Neutrophil (primary cell): ENCODE measurements at regions not wholly inside any gene's neighbourhood (a gene's known extent, or its start where the extent isn't known, plus 50 kb on each side); places are given as distances from the start of the nearest gene placed in this dataset.

Source experiments
- H3K27ac ChIP-seq: fragments of 200-600 bp; sonication (generic); 2 replicates; pipeline ENCODE4 v1.5.1; 2016; ENCODE audit warnings: mild to moderate bottlenecking, moderate library complexity
- H3K27me3 ChIP-seq: fragments of 200-600 bp; sonication (generic); 2 replicates; pipeline ENCODE4 v1.6.0; 2016; ENCODE audit warnings: mild to moderate bottlenecking
- H3K36me3 ChIP-seq: fragments of 200-600 bp; sonication (generic); 2 replicates; pipeline ENCODE4 v1.5.1; 2017
- H3K4me1 ChIP-seq, 2 experiments: fragments of 200-600 bp in 1 of 2; sonication (generic) in 1 of 2; 1 replicate in 1 of 2; 2 replicates in 1 of 2; pipeline versions ENCODE4 v1.5.1 to v1.6.1; 2013 to 2016; ENCODE audit warnings: low read depth in 1 of 2, low read length in 1 of 2, mild to moderate bottlenecking in 1 of 2, moderate library complexity in 1 of 2; ENCODE audit not compliant: control insufficient read depth in 1 of 2, insufficient read depth in 1 of 2
- H3K4me3 ChIP-seq, 2 experiments: fragments of 200-600 bp in 1 of 2; sonication (generic) in 1 of 2; 1 replicate in 1 of 2; 2 replicates in 1 of 2; pipeline ENCODE4 v1.5.1; 2013 to 2016; ENCODE audit warnings: low read depth in 1 of 2, low read length in 1 of 2, mild to moderate bottlenecking in 1 of 2, moderate library complexity in 1 of 2
- H3K9me3 ChIP-seq: fragments of 200-600 bp; sonication (generic); 2 replicates; pipeline ENCODE4 v1.5.1; 2016
- CTCF ChIP-seq: fragments of 200-600 bp; sonication (generic); IDR thresholded peaks from 2 replicates; pipeline ENCODE4 v1.5.1; 2016; ENCODE audit warnings: antibody characterized with exemption

- H3K9me3 ChIP-seq = no peaks in the 10 kb centered on the region
These were observed 457.9 kb upstream of the CDH5 start for GRCh38 chr16:65908568-65908967.

DNA sequence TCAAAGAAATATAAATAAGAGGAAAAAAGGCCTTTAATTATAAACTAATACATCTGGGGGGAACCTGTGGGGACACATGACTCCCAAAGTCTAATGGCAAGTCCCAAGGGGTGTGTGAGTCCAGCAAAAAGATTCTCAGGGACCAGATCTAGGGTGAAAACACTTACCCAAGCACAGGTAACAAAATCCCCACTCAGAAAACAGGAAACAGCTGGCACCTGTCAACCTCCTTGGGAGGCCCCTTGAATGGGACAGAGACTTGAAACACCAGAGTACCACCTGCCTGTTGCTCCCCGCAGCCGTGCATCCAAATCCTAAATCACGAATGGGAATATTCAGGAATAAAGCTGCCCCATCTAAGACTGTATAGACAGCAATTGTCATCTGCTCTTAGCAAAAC lies 461.2 kb upstream of the CDH5 start:
- H3K36me3 ChIP-seq = no peaks in the 10 kb centered on the region
- TF ChIP-seq CTCF = no peak
- H3K9me3 ChIP-seq = no peaks in the 10 kb centered on the region
- H3K27me3 ChIP-seq = no peaks in the 10 kb centered on the region
- H3K4me1 ChIP-seq = no peaks in the 10 kb centered on the region
- H3K4me3 ChIP-seq = no peak overlapping the region
- no peak overlapping the region for H3K27ac ChIP-seq

More at GRCh38 chr16:65908568-65908967, 457.9 kb upstream of the CDH5 start:
- H3K4me3 ChIP-seq = no peak overlapping the region
- H3K36me3 ChIP-seq = no peaks in the 10 kb centered on the region
- H3K27ac ChIP-seq = no peak overlapping the region
- TF ChIP-seq CTCF = no peak
- no peaks in the 10 kb centered on the region for H3K27me3 ChIP-seq
- H3K4me1 ChIP-seq = no peaks in the 10 kb centered on the region

GRCh38 chr16:65896448-65897153 lies 469.9 kb upstream of the CDH5 start:
- Histone ChIP-seq H3K4me3 (no peak overlapping the region), H3K9me3 (no peaks in the 10 kb centered on the region), H3K36me3 (no peaks in the 10 kb centered on the region), H3K4me1 (no peaks in the 10 kb centered on the region), H3K27me3 (no peaks in the 10 kb centered on the region), H3K27ac (no peak overlapping the region)
- TF ChIP-seq CTCF = no peak

GRCh38 chr16:65895906-65896305 lies 470.6 kb upstream of the CDH5 start:
- no peak for TF ChIP-seq CTCF
- Histone ChIP-seq H3K9me3 (no peaks in the 10 kb centered on the region), H3K4me3 (no peak overlapping the region)

DNA sequence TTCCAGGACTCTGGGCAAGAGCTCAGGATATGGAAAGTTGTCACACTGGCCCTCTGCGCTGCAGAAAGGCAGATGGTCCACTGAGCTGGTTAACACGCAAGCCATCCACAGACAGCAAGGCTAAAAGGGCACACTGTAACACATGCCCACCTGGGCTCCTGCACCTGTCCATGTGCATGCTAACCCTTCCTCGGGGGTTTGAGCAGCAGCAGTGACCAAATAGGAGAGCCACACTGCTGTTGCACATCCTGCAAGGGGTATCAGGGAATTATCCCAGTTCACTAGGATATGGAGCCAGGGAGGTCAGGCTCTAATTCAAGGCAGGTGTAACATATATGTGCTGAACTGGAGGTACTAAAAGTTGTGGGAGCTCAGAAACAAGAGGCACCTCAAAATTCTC lies 471.0 kb upstream of the CDH5 start:
- no peak overlapping the region for H3K4me3 ChIP-seq
- H3K36me3 ChIP-seq = no peaks in the 10 kb centered on the region
- no peaks in the 10 kb centered on the region for H3K4me1 ChIP-seq
- H3K9me3 ChIP-seq = no peaks in the 10 kb centered on the region
- no peak overlapping the region for H3K27ac ChIP-seq
- TF ChIP-seq CTCF = no peak
- H3K27me3 ChIP-seq = no peaks in the 10 kb centered on the region

More at GRCh38 chr16:65895906-65896305, 470.6 kb upstream of the CDH5 start:
- Histone ChIP-seq H3K27me3 (no peaks in the 10 kb centered on the region), H3K27ac (no peak overlapping the region), H3K36me3 (no peaks in the 10 kb centered on the region), H3K4me1 (no peaks in the 10 kb centered on the region)
